KBM-7 (cell line): ENCODE measurements at regions not wholly inside any gene's neighbourhood (a gene's known extent, or its start where the extent isn't known, plus 50 kb on each side); places are given as distances from the start of the nearest gene placed in this dataset.

Source experiments
- DNase-seq: peaks from one replicate; pipeline ENCODE4 v3.0.0-alpha.2; 2015
- in situ Hi-C: fragments of 300-500 bp; cut with MboI; formaldehyde crosslinking; loops from 2 replicates; pipeline ENCODE4 v1.14.3; 2020; ENCODE audit warnings: low sequenced_read_pairs, low pct_unique_long_range_greater_than_20kb, mixed read lengths

- DNase-seq: no peak
- in situ Hi-C loops: no loop called here
Observed at GRCh38 chr7:142248-142941, 50.0 kb upstream of the FAM20C start.
